Fibroblast of lung (primary cell): ENCODE measurements at regions not wholly inside any gene's neighbourhood (a gene's known extent, or its start where the extent isn't known, plus 50 kb on each side); places are given as distances from the start of the nearest gene placed in this dataset.

ENCODE experiments used
- EZH2 ChIP-seq: IDR thresholded peaks from 2 replicates; pipeline ENCODE4 v1.5.1; 2012; ENCODE audit warnings: low read length, control low read depth, mild to moderate bottlenecking; ENCODE audit errors: missing control alignments
- TF ChIP-seq, protein P1 (sequence below), 2 donors: IDR thresholded peaks in 1 of 2; conservative IDR thresholded peaks in 1 of 2; 1 replicate in 1 of 2; 2 replicates in 1 of 2; pipeline ENCODE4 v1.5.1; 2011 to 2012; ENCODE audit warnings: low read length in 2 of 2, control low read depth in 1 of 2, inconsistent platforms in 1 of 2, low read depth in 1 of 2, mild to moderate bottlenecking in 1 of 2

DNA sequence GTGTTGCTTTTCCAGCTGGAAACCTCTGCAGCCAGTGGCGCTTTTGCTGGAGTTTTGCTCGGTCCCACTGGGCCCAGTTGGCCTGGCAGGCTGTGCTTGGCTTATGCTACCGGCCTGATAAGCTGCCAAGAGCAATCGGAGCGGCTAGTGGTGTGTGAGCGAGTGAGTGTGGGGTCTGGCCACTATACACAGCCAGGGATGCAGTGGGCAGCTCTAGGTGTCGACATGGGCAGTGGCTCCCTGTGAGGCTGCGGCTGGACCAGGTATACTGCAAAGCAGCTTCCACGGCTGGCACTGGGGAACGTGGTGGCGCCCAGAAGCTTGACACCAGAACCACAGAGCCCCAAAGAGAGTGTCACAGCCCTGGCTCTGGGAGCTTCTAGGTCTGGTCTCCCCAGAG is 996.5 kb downstream of the GRIK2 start:
- TF ChIP-seq, protein P1, sequence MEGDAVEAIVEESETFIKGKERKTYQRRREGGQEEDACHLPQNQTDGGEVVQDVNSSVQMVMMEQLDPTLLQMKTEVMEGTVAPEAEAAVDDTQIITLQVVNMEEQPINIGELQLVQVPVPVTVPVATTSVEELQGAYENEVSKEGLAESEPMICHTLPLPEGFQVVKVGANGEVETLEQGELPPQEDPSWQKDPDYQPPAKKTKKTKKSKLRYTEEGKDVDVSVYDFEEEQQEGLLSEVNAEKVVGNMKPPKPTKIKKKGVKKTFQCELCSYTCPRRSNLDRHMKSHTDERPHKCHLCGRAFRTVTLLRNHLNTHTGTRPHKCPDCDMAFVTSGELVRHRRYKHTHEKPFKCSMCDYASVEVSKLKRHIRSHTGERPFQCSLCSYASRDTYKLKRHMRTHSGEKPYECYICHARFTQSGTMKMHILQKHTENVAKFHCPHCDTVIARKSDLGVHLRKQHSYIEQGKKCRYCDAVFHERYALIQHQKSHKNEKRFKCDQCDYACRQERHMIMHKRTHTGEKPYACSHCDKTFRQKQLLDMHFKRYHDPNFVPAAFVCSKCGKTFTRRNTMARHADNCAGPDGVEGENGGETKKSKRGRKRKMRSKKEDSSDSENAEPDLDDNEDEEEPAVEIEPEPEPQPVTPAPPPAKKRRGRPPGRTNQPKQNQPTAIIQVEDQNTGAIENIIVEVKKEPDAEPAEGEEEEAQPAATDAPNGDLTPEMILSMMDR (conservative IDR thresholded peaks at IDR 0.05 in 1 of 2, IDR thresholded peaks at IDR 0.05 in 1 of 2; ENCODE audit: low read depth in 1 of 2, low read length in 2 of 2), result no peak
- TF ChIP-seq EZH2, result no peak
